B cell (primary cell): ENCODE measurements at regions not wholly inside any gene's neighbourhood (a gene's known extent, or its start where the extent isn't known, plus 50 kb on each side); places are given as distances from the start of the nearest gene placed in this dataset.

Experiments
- CTCF ChIP-seq: fragments of 200-600 bp; IDR thresholded peaks from one replicate; pipeline ENCODE4 v1.8.0; 2022; ENCODE audit warnings: antibody characterized with exemption, mild to moderate bottlenecking
- EZH2 ChIP-seq: IDR thresholded peaks from 2 replicates; pipeline ENCODE4 v1.6.1; 2012; ENCODE audit warnings: borderline replicate concordance, low read depth, mild to moderate bottlenecking, moderate library complexity, low read length; ENCODE audit not compliant: insufficient read depth, poor library complexity, severe bottlenecking

GRCh38 chr9:105024529-105024928, 96.6 kb upstream of the ABCA1 start:
- TF ChIP-seq CTCF (no peak), EZH2 (no peak)
